G401.6 (cell line): ENCODE measurements at regions not wholly inside any gene's neighbourhood (a gene's known extent, or its start where the extent isn't known, plus 50 kb on each side); places are given as distances from the start of the nearest gene placed in this dataset.

ENCODE experiments used
- FAIRE-seq: peaks from 2 replicates; lab custom pipeline; 2012; peaks lifted over from hg19 to GRCh38; lab: Jason Lieb, UNC

DNA sequence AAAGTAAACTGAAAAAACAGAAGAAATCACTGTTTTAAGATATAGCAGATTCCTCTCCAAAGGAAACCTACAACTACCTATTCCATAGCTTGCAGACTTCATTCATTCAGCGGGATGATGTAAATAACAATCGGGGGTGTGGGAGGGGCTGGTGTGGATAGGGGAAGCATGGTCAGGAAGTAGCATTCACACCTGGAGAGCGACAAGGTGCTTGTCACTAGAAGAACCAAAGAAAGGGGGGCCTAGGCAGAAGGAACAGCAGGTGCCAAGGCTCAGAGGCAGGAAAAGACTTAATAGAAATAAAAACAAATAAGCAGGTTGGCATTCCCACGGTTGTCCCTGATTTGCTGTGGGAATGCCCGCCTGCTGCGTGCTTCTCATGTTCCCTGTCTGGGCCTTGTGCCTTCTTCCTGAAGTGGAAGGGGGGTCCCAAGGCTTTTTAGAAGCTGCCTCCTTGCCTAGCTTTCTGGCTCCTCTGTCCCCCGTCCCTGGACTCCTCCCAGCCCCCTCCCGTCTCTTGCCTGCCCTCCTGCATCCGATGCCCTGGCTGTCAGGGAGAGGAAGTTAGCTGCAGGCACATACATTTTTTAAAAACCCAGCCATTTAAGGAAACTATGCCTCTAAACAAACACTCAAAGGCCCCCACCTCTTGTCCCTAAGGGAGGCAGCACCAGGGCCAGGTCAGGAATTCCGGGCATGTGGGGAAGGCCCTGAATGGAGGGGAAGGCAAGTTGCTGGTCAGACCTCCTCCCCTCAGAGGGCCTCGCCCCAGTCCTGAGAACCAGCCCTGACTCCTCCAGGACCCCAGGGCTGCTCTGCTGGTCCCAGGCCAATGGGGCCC, 54.7 kb upstream of the PRDM11 start:
- peak; percentile 44 for FAIRE-seq

DNA sequence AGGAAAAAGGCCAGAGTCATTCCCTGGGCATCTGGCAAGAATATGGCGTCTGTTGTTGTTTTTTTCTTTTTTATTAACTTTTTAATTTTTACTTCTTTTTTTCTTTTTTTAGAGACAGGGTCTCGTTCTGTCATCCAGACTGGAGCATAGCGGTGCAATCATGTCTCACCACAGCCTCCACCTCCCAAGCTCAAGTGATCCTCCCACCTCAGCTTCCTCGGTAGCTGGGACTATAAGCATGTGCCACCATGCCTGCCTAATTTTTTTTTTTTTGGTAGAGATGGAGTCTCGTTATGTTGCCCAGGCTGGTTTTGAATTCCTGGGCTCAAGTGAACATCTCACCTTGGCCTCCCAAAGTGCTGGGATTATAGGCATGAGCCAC, 54.0 kb upstream of the PRDM11 start:
- no peak for FAIRE-seq

- FAIRE-seq, result peak; percentile 88
Measured at GRCh38 chr11:45092901-45093760, 53.3 kb upstream of the PRDM11 start.

- no peak for FAIRE-seq
Measured at GRCh38 chr11:45093761-45094455, 52.5 kb upstream of the PRDM11 start.

- FAIRE-seq, result no peak
Measured at GRCh38 chr11:45094958-45095690, 51.3 kb upstream of the PRDM11 start.

GRCh38 chr11:45095691-45096010, 50.8 kb upstream of the PRDM11 start:
- FAIRE-seq, result no peak

DNA sequence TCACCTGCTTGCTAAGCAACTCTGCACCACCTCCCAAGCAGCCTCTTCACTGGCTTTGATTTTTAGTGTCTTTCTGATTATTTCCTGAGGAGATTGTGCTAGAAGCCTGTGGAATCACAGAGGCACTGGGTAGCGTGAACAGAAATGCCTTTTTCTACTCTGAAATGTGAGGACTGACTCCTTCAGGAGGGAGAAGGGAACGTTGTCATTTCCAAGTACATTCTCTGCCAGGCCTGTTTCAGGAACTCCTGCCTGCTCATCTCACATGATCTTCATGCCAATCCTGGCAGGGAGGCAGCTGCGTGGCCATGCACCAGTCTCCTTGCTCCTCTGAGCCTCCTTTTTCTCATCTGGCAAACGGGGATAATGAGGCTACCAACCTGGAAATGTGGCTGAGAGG, 49.8 kb upstream of the PRDM11 start:
- no peak for FAIRE-seq
